DMS 273 treated with DMSO at 0.1 percent for 48 hours (cell line): ENCODE measurements at regions not wholly inside any gene's neighbourhood (a gene's known extent, or its start where the extent isn't known, plus 50 kb on each side); places are given as distances from the start of the nearest gene placed in this dataset.

Source experiments
- DNase-seq: peaks from one replicate; lab custom pipeline; 2025; lab: John Stamatoyannopoulos, UW

DNA sequence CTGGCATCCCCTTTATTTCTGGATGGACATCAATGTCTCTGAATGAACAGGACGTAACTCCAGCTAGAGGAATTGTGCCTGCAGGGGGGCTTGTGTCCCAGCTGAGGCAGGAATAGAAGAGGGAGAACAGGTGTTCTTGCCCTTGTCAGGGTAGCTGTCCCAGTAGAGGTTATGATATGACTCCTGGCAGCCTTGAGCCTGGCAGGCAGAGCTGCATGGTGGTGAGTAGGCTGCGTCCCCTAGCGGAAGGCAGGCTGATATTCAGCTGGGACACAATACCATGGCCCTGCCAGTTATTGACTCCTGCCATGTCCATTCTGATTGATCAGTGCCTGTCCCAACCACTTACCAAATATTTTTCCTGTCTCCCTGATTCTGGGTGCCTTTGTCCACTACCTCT, 197.2 kb downstream of the RAP2A start:
- no peak for DNase-seq

GRCh38 chr13:97639236-97639635, 205.3 kb downstream of the RAP2A start:
- no peak for DNase-seq

DNA sequence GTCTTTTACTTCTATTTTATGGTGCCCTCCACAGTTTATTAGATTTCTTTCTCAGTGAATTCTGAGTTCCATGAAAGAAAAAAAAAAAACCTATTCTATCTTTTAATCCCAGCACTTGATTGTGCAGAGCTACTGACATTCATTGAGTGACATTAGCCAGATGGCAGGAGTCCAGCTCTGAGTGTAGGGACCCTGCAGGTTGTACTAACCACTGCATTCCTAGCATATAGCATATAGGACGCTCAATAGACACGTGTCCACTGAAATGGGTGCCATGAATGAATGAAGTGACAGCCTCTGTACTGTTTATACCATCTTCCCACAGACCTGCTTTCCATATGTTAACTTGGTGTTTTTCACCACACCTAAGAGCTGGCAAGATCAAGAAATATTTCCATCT, 206.3 kb downstream of the RAP2A start:
- DNase-seq, result no peak

DNA sequence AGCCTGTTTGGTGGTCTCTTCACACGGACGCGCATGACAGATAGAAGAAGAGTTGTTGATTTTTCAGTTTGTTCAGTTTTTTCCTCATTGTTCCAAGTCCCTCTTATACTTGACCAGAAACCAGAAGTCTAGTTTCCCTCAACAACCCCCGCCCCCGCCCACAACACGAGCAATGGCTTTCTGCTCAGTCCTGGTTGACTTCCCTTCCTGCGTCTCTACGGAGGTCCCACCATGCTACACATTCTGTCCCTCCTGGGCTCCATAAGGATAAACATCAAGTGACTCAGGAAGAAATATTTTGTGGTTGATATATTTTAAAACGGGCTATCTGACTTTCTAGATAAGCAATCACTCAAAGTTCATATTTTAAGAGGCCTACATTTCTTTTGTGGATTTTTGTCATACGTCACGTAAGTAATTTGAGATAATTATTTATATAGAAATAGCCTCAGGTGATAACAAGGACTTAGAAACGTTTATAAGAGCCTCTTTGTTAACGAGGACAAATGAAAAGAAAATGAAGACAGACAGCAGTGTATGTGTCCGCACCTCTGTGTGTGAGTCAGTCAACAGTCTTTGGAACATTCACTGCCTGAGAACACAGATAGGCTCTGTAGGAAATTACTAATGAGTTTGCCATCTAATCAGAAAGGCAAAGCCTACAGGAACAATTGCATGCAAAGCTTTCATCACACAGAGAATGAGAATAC, 214.4 kb downstream of the RAP2A start:
- DNase-seq, result no peak

DNA sequence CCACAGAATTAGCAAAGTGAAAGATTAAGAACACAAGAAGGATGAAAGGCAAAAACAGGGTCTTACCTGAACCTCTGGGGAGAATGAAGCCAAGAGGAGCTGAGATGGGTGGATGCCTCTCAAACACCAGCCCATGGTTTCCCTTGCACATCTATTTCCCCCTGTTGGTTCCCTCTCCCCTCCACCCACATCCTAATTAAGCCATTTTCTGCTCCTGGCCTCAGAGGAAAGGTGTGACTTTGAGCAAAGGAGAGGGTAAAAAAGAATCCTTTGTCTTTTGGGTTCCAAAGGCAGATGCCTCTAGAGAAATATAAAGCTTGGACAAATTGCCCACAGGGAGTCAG, 214.9 kb downstream of the RAP2A start:
- DNase-seq, result no peak

DNA sequence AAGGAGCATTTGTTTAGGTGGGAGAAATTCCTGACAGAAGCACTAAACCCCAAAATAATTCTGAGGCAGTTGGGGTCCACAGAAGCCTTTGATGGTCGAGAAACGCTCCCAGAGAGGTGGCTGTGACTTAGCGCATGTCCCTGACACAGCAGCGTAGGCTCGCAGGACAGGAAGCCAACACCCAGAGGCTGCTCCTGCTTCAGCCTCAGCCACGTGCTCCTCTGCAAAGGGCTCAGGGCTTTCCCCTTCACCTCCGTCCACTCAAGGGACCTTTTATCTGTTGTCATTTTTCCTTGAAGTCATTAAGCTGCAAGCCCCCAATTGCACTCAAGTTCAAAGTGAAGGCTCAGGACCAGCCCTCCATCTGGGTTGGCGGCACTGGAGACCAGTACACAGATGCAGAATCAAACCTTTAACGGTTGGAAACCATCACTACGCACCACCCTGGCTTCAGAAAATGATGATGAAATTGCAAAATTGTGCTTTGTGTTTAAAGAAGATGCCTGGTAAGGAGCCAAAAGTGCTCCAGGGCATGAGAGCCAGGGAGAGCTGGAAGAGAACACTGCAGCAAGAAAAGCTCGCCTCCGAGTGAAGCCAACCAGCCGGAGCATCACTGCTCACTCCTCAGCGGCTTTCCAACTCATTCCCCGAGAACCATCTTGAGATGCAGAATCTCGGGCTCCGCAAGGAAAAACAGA, 219.6 kb downstream of the RAP2A start:
- DNase-seq, result no peak

DNA sequence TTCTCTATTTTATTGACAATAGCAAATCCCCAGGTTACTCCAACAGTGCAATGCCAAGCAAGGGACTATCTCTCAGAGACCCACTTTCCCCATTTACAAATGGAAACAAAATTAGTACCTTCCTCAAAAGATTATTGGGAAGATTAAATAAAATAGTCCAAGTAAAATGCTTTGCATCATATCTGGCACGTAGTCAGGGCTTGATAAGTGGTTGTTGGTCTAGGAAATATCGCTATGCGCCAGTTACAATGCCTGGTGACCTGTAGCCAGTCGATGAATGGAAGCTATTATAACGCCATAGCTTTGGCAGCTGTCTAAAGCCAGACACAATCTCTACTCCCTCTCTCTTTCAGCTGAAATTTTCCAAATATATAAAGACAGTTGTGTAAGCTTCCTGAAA, 220.3 kb downstream of the RAP2A start:
- no peak for DNase-seq

DNA sequence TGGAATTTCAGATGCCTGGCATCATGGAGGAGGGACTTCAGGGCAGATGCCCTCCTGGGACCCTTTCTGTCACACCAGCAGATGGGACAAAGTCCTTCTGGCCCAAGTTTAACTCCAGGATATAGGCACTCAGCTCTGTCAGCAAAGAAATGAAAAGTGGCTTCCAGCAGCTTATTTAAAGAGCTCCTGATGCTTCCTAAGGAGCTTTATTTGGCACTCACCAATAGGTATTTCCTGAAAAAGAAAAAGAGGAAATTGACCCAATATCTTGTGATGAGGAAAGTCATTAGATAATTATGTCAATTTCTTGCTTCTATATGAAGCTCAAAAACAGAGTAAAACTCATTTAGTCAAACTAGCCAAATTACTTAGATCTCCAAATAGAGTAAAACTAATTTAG, 224.6 kb downstream of the RAP2A start:
- DNase-seq, result no peak

GRCh38 chr13:97659602-97660001, 225.6 kb downstream of the RAP2A start:
- no peak for DNase-seq

GRCh38 chr13:97660594-97661260, 226.8 kb downstream of the RAP2A start:
- DNase-seq, result no peak

DNA sequence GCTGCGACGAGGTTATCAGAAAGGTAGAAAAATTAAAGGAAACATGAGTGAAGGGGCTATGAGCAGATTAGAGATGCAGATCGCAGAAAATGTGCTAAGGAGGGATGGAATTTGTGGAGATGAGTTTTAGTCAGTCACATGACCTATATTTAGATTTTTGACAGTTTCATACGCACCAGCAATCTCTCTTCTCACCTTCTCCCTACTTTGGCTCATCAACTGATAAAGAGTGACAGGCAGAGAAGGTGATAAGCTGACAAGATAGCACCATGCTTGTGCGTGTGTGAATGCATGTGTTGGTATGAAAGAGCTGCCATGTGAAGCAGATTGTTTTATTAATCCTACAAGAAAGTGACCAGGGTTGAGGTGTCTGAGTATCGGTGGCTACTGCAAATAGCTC, 252.6 kb downstream of the RAP2A start:
- DNase-seq, result no peak

- DNase-seq, result no peak
These were observed 258.7 kb downstream of the RAP2A start for GRCh38 chr13:97692628-97693027.

- DNase-seq, result no peak
These were observed 257.8 kb upstream of the IPO5 start for GRCh38 chr13:97695684-97696083.

- DNase-seq, result no peak
These were observed 256.6 kb upstream of the IPO5 start for GRCh38 chr13:97696921-97697320.

- DNase-seq, result no peak
These were observed 253.1 kb upstream of the IPO5 start for GRCh38 chr13:97700306-97700848.

GRCh38 chr13:97702614-97703013, 250.9 kb upstream of the IPO5 start:
- DNase-seq, result no peak

- DNase-seq, result no peak
These were observed 242.7 kb upstream of the IPO5 start for GRCh38 chr13:97710797-97711196.

DNA sequence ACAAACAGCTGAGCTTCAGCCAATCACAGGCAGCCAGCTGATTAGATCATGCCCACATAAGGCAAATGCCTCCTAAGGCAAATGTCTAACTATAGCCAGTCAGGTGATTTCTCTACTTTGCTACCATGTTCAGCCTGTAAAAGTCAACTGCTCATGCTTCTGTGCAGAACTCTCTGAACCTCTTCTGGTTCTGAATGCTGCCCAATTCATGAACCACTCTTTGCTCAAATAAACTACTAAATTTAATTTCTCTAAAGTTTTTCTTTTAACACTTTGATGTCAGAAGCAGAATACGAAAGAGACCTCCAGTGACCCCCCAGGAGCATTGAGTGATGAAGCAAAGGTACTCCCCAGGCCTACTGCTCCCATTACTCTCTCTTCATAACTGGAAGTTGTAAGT, 240.7 kb upstream of the IPO5 start:
- no peak for DNase-seq

DNA sequence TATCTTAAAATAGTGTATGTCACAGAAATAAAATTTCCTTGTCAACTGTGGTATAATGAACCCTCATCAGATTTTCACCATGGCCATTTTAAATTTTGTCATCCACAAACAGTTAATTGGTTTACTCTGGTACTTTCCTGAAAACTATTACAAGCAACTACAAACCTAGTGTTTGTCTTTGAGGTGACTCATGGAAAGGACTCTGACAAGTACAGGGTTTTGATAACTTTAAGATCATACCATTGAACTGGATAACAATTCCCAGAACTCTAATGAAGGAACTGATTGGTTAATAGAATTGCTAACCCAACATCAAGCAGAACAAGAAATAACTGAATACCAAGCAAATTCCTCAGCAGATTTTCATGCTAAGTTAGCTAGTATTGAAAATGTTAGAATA, 237.7 kb upstream of the IPO5 start:
- DNase-seq, result no peak

DNA sequence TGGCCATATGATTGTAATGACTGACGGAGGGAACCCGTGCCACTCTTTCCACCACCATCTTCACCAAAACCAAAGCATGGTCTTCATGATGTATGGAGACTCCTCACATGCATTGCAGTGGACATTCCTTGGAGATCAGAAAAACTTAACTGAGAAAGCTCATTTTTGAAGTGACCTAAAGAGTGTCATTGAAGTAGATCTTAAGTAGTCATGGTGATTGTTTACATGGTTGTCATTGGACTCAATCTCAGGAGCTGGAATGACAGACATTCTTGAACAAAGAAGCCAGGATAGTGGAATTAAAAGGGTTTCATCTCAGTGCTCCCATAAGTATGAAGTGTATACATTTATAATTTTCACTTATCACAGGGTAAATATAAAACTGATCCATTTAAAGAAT, 236.7 kb upstream of the IPO5 start:
- no peak for DNase-seq

- no peak for DNase-seq
These were observed 233.7 kb upstream of the IPO5 start for GRCh38 chr13:97719736-97720135.

GRCh38 chr13:97720896-97721295, 232.6 kb upstream of the IPO5 start:
- DNase-seq, result no peak

DNA sequence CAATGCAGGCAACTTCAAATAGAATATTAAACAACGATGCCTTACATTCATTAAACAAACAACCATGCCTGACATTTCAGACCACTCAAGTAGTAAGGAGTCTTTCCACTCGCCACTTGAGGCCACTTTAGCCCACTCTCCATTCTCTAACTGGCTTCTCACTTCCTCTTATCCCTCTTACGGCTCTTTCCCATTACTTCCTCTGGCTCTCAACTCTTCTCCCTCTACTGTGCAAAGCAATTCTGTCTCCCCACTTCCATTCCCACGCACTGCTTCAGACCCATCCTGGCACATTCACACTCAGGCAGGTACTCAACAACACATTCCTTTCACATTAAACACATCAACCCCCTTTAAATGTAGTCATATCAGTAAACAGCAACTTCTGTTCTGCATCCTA, 229.8 kb upstream of the IPO5 start:
- no peak for DNase-seq
